SK-N-SH (cell line): ENCODE measurements at regions not wholly inside any gene's neighbourhood (a gene's known extent, or its start where the extent isn't known, plus 50 kb on each side); places are given as distances from the start of the nearest gene placed in this dataset.

ENCODE experiments used
- CTCF ChIA-PET: fragments of 300-600, 350-600 bp; formaldehyde crosslinking; extraction: SDS; loops from one replicate; lab custom pipeline; 2021; lab: Yijun Ruan, JAX
- POLR2A ChIA-PET: fragments of 350-600 bp; sonication (Branson Sonifier 250); formaldehyde crosslinking; extraction: SDS; loops from one replicate; lab custom pipeline; 2020; ENCODE audit warnings: antibody characterized with exemption, inconsistent platforms; lab: Yijun Ruan, JAX
- DNase-seq: peaks from one replicate; pipeline ENCODE4 v3.0.0; 2012
- H2AFZ ChIP-seq: fragments of 200-600 bp; sonication (generic); 2 replicates; pipeline ENCODE4 v1.8.1; 2016; ENCODE audit warnings: antibody characterized with exemption, mild to moderate bottlenecking, low read depth
- H3F3A ChIP-seq: fragments of 200-600 bp; sonication (generic); replicated peaks from 2 replicates; pipeline ENCODE3; 2016; ENCODE audit warnings: antibody characterized with exemption, mild to moderate bottlenecking; ENCODE audit not compliant: insufficient read depth
- H3K27ac ChIP-seq, 2 experiments: fragments of 200-500 bp in 1 of 2; fragments of 200-600 bp in 1 of 2; sonication (Bioruptor generic) in 1 of 2; sonication (generic), shearing (Covaris generic) in 1 of 2; 2 replicates each; pipeline versions ENCODE4 v1.5.1 to v1.6.1; 2014 to 2016; ENCODE audit warnings: low read depth in 2 of 2, inconsistent platforms in 1 of 2, low read length in 1 of 2, mild to moderate bottlenecking in 1 of 2, mixed read lengths in 1 of 2
- H3K27me3 ChIP-seq: fragments of 200-600 bp; sonication (generic), shearing (Covaris generic); 2 replicates; pipeline ENCODE4 v1.6.1; 2016; ENCODE audit warnings: mixed run types; ENCODE audit not compliant: insufficient read depth
- H3K36me3 ChIP-seq, 2 experiments: fragments of 200-500 bp in 1 of 2; fragments of 200-600 bp in 1 of 2; sonication (Bioruptor generic) in 1 of 2; sonication (generic) in 1 of 2; replicated peaks in 1 of 2; 2 replicates each; pipeline versions ENCODE3 to v1.5.1; 2014 to 2016; ENCODE audit warnings: low read length in 1 of 2, mild to moderate bottlenecking in 1 of 2; ENCODE audit not compliant: insufficient read depth in 2 of 2, control insufficient read depth in 1 of 2
- H3K4me1 ChIP-seq, 2 experiments: fragments of 200-500 bp in 1 of 2; fragments of 200-600 bp in 1 of 2; sonication (Bioruptor generic) in 1 of 2; sonication (generic), shearing (Covaris generic) in 1 of 2; 2 replicates each; pipeline versions ENCODE4 v1.5.1 to v1.6.1; 2014 to 2016; ENCODE audit warnings: low read depth in 1 of 2, low read length in 1 of 2, mixed run types in 1 of 2; ENCODE audit not compliant: insufficient read depth in 2 of 2, control insufficient read depth in 1 of 2
- H3K4me2 ChIP-seq: fragments of 200-600 bp; sonication (generic), shearing (Covaris generic); 2 replicates; pipeline ENCODE4 v1.6.1; 2017; ENCODE audit warnings: mixed run types
- H3K4me3 ChIP-seq, 2 experiments: fragments of 200-500 bp in 1 of 2; fragments of 200-600 bp in 1 of 2; sonication (Bioruptor generic) in 1 of 2; sonication (generic), shearing (Covaris generic) in 1 of 2; 2 replicates each; pipeline versions ENCODE4 v1.5.1 to v1.8.1; 2014 to 2016; ENCODE audit warnings: low read depth in 2 of 2, inconsistent platforms in 1 of 2, low read length in 1 of 2, mild to moderate bottlenecking in 1 of 2, mixed read lengths in 1 of 2, moderate library complexity in 1 of 2
- H3K79me2 ChIP-seq: fragments of 200-600 bp; sonication (generic); 2 replicates; pipeline ENCODE4 v1.8.1; 2017; ENCODE audit warnings: mild to moderate bottlenecking; ENCODE audit not compliant: insufficient read depth
- H3K9ac ChIP-seq: fragments of 200-600 bp; sonication (generic); 2 replicates; pipeline ENCODE4 v1.6.1; 2017; ENCODE audit warnings: mixed run types
- H3K9me2 ChIP-seq: fragments of 200-600 bp; sonication (generic); 2 replicates; pipeline ENCODE4 v1.6.1; 2017; ENCODE audit warnings: mixed run types
- H3K9me3 ChIP-seq: fragments of 200-600 bp; sonication (generic); 2 replicates; pipeline ENCODE4 v1.6.1; 2017; ENCODE audit warnings: mixed run types, mild to moderate bottlenecking, moderate library complexity
- H4K20me1 ChIP-seq: fragments of 200-600 bp; sonication (generic); 2 replicates; pipeline ENCODE4 v1.6.1; 2017; ENCODE audit warnings: mild to moderate bottlenecking, mixed run types; ENCODE audit not compliant: insufficient read depth
- CHD2 ChIP-seq: fragments of 150-350 bp; IDR thresholded peaks from 2 replicates; pipeline ENCODE4 v1.6.1; 2018; ENCODE audit warnings: low read length; ENCODE audit not compliant: partially characterized antibody
- EP300 ChIP-seq, 2 experiments: IDR thresholded peaks; 2 replicates each; pipeline versions ENCODE4 v1.4.0 to v1.6.1; 2012; ENCODE audit warnings: borderline replicate concordance in 1 of 2, low read depth in 1 of 2, low read length in 1 of 2
- EZH2phosphoT487 ChIP-seq: fragments of 200-600 bp; sonication (generic); IDR thresholded peaks from 2 replicates; pipeline ENCODE4 v1.6.1; 2017; ENCODE audit warnings: low read depth, mixed run types, mild to moderate bottlenecking, antibody characterized with exemption, moderate library complexity, borderline replicate concordance
- JUND ChIP-seq: IDR thresholded peaks from 2 replicates; pipeline ENCODE4 v1.4.0; 2012
- MAX ChIP-seq: IDR thresholded peaks from 2 replicates; pipeline ENCODE4 v1.4.0; 2012; ENCODE audit warnings: low read depth
- MXI1 ChIP-seq: IDR thresholded peaks from 2 replicates; pipeline ENCODE4 v1.6.1; 2012; ENCODE audit warnings: mild to moderate bottlenecking, low read depth, low read length, improper control_type of control experiment
- PBX3 ChIP-seq: IDR thresholded peaks from 2 replicates; pipeline ENCODE4; 2012
- POLR2AphosphoS5 ChIP-seq: IDR thresholded peaks from 2 replicates; pipeline ENCODE4 v1.6.1; 2012; ENCODE audit warnings: low read depth, low read length
- RFX5 ChIP-seq: IDR thresholded peaks from 2 replicates; pipeline ENCODE4 v1.6.1; 2012; ENCODE audit warnings: mild to moderate bottlenecking, improper control_type of control experiment, low read length
- RXRA ChIP-seq: IDR thresholded peaks from 2 replicates; pipeline ENCODE4 v1.4.0; 2012; ENCODE audit warnings: low read depth, mild to moderate bottlenecking, borderline replicate concordance
- SIN3A ChIP-seq: IDR thresholded peaks from 2 replicates; pipeline ENCODE4 v1.6.1; 2012; ENCODE audit warnings: low read depth, mild to moderate bottlenecking, low read length, moderate library complexity, borderline replicate concordance
- SMC3 ChIP-seq: IDR thresholded peaks from 2 replicates; pipeline ENCODE4 v1.6.1; 2012; ENCODE audit warnings: low read depth, low read length, improper control_type of control experiment
- TAF1 ChIP-seq: IDR thresholded peaks from 2 replicates; pipeline ENCODE4 v1.6.1; 2012; ENCODE audit warnings: low read depth, mild to moderate bottlenecking, low read length, moderate library complexity, borderline replicate concordance
- USF2 ChIP-seq: fragments of 150-350 bp; IDR thresholded peaks from 2 replicates; pipeline ENCODE4 v1.6.1; 2017; ENCODE audit warnings: antibody characterized with exemption, low read length, low read depth, borderline replicate concordance
- YY1 ChIP-seq: IDR thresholded peaks from 2 replicates; pipeline ENCODE4 v1.4.0; 2012; ENCODE audit warnings: low read depth, mild to moderate bottlenecking
- ZBTB33 ChIP-seq: IDR thresholded peaks from 2 replicates; pipeline ENCODE4 v1.4.0; 2012; ENCODE audit warnings: low read depth, borderline replicate concordance
- WGBS: methylation state at CpG from one replicate; pipeline ENCODE4 v1.1.6; 2017; ENCODE audit warnings: low lambda C conversion rate; 5-methylcytosine and 5-hydroxymethylcytosine counted together

GRCh38 chr13:90738881-90739280 is 608.6 kb upstream of the MIR17HG start:
- Histone ChIP-seq H3F3A (no peaks in the 10 kb centered on the region), H2AFZ (no peak overlapping the region), H3K27me3 (no peaks in the 10 kb centered on the region), H3K79me2 (no peaks in the 10 kb centered on the region), H3K9ac (no peak overlapping the region), H3K4me2 (no peak overlapping the region), H3K27ac (no peak overlapping the region), H3K36me3 (no peaks in the 10 kb centered on the region), H3K4me1 (no peaks in the 10 kb centered on the region), H3K9me2 (no peaks in the 10 kb centered on the region), H3K4me3 (no peak overlapping the region), H3K9me3 (no peaks in the 10 kb centered on the region), H4K20me1 (no peaks in the 10 kb centered on the region)
- no peak for DNase-seq
- TF ChIP-seq MAX (no peak), SIN3A (no peak), EP300 (IDR thresholded peaks at IDR 0.05; ENCODE audit: borderline replicate concordance in 1 of 2, low read depth in 1 of 2, low read length in 1 of 2) (no peak), TAF1 (no peak), SMC3 (no peak), MXI1 (no peak), RXRA (no peak), RFX5 (no peak), ZBTB33 (no peak), USF2 (no peak), PBX3 (no peak), JUND (no peak)
- CTCF ChIA-PET: interaction anchor here (1.2 to 2.1 kb wide), 2 partner anchors 15 to 128 kb away, joined by 3 to 6 read pairs; no protein-coding TSS in a partner anchor
- POLR2A ChIA-PET: no interaction called here

- Histone ChIP-seq H2AFZ (no peak overlapping the region), H3K36me3 (no peaks in the 10 kb centered on the region), H3K9me3 (no peaks in the 10 kb centered on the region), H3K4me3 (no peak overlapping the region), H3K27ac (no peak overlapping the region), H3K79me2 (no peaks in the 10 kb centered on the region), H3K9me2 (no peaks in the 10 kb centered on the region), H3K9ac (no peak overlapping the region), H3K4me1 (no peaks in the 10 kb centered on the region; a peak in 1 of 4 replicates), H4K20me1 (no peaks in the 10 kb centered on the region), H3F3A (no peaks in the 10 kb centered on the region), H3K27me3 (no peaks in the 10 kb centered on the region), H3K4me2 (no peak overlapping the region)
- CTCF ChIA-PET: no interaction called here
- no peak for TF ChIP-seq CHD2
- no peak for TF ChIP-seq EZH2phosphoT487
- no peak for TF ChIP-seq YY1
- no peak for TF ChIP-seq POLR2AphosphoS5
- TF ChIP-seq RFX5: no peak
- POLR2A ChIA-PET: no interaction called here
- no peak for DNase-seq
- WGBS: 16% methylated on average over 2 of the region's 2 CpGs
Observed at GRCh38 chr13:90740099-90740498, 607.4 kb upstream of the MIR17HG start.
